Breast epithelium (tissue), 4 donors: ENCODE measurements at regions not wholly inside any gene's neighbourhood (a gene's known extent, or its start where the extent isn't known, plus 50 kb on each side); places are given as distances from the start of the nearest gene placed in this dataset.

Experiments used
- DNase-seq, 2 donors: peaks; one replicate each; pipeline ENCODE4 v3.0.0-alpha.2; 2019; ENCODE audit warnings: low spot score in 2 of 2
- H3K27ac ChIP-seq, 2 donors: fragments of 200-600 bp; sonication (generic) in 1 of 2; one replicate each; pipeline ENCODE4 v1.5.1; 2016 to 2019; ENCODE audit warnings: mild to moderate bottlenecking in 1 of 2
- H3K27me3 ChIP-seq, 2 donors: fragments of 200-600 bp; sonication (generic) in 1 of 2; one replicate each; pipeline versions ENCODE4 v1.5.1 to v1.6.0; 2017 to 2019; ENCODE audit warnings: control low read depth in 1 of 2, mild to moderate bottlenecking in 1 of 2
- H3K36me3 ChIP-seq: fragments of 200-600 bp; one replicate; pipeline ENCODE4 v1.5.1; 2019
- H3K4me1 ChIP-seq, 2 donors: fragments of 200-600 bp; sonication (generic); one replicate each; pipeline ENCODE4 v1.5.1; 2016 to 2019; ENCODE audit warnings: control low read depth in 1 of 2
- H3K4me3 ChIP-seq, 3 donors: fragments of 200-600 bp; sonication (generic); 1 replicate in 2 of 3; 2 replicates in 1 of 3; pipeline ENCODE4 v1.5.1; 2016 to 2019; ENCODE audit warnings: mild to moderate bottlenecking in 3 of 3, moderate library complexity in 2 of 3
- H3K9me3 ChIP-seq, 2 donors: fragments of 200-600 bp; sonication (generic) in 1 of 2; one replicate each; pipeline ENCODE4 v1.5.1; 2016 to 2019; ENCODE audit warnings: control low read depth in 1 of 2
- CTCF ChIP-seq, 3 donors: fragments of 450-650 bp; IDR thresholded peaks; one replicate each; pipeline ENCODE4 v1.5.1; 2016 to 2017; ENCODE audit warnings: antibody characterized with exemption in 3 of 3, mild to moderate bottlenecking in 3 of 3, moderate library complexity in 3 of 3
- POLR2A ChIP-seq: fragments of 450-650 bp; IDR thresholded peaks from one replicate; pipeline ENCODE4 v1.6.1; 2016; ENCODE audit warnings: antibody characterized with exemption, mild to moderate bottlenecking, moderate library complexity
- POLR2AphosphoS5 ChIP-seq, 3 donors: sonication (generic); formaldehyde crosslinking; IDR thresholded peaks; one replicate each; pipeline ENCODE4 v1.6.1; 2017; ENCODE audit warnings: antibody characterized with exemption in 3 of 3
- intact Hi-C: fragments of 100-400 bp; cut with DNase I; formaldehyde crosslinking; loops from one replicate; pipeline ENCODE4 v1.15.1; 2023; ENCODE audit warnings: low total_unique reads

- intact Hi-C loops: no loop called here
- no peak overlapping the region for H3K4me3 ChIP-seq
- DNase-seq: no peak
- no peaks in the 10 kb centered on the region for H3K27me3 ChIP-seq
- TF ChIP-seq CTCF (IDR thresholded peaks at IDR 0.05) (no peak), POLR2AphosphoS5 (IDR thresholded peaks at IDR 0.05) (no peak), POLR2A (no peak)
- H3K4me1 ChIP-seq: no peaks in the 10 kb centered on the region
- no peak overlapping the region for H3K27ac ChIP-seq
- no peaks in the 10 kb centered on the region for H3K36me3 ChIP-seq
- no peaks in the 10 kb centered on the region for H3K9me3 ChIP-seq
Measured at GRCh38 chr11:8788616-8789015, 106.0 kb downstream of the RPL27A start.

GRCh38 chr11:8789864-8790263 is 107.3 kb downstream of the RPL27A start:
- Histone ChIP-seq H3K4me3 (no peak overlapping the region), H3K27me3 (no peaks in the 10 kb centered on the region), H3K27ac (no peak overlapping the region), H3K9me3 (no peaks in the 10 kb centered on the region), H3K4me1 (no peaks in the 10 kb centered on the region), H3K36me3 (no peaks in the 10 kb centered on the region)
- DNase-seq: no peak
- TF ChIP-seq POLR2AphosphoS5 (IDR thresholded peaks at IDR 0.05): no peak
- TF ChIP-seq POLR2A: no peak
- no peak for TF ChIP-seq CTCF (IDR thresholded peaks at IDR 0.05)
- intact Hi-C loops: no loop called here

GRCh38 chr11:8790968-8791367 is 108.4 kb downstream of the RPL27A start:
- H3K27ac ChIP-seq: no peak overlapping the region
- H3K4me1 ChIP-seq: no peaks in the 10 kb centered on the region
- intact Hi-C loops: no loop called here
- no peaks in the 10 kb centered on the region for H3K36me3 ChIP-seq
- H3K4me3 ChIP-seq: no peak overlapping the region
- no peaks in the 10 kb centered on the region for H3K9me3 ChIP-seq
- TF ChIP-seq POLR2A (no peak), POLR2AphosphoS5 (IDR thresholded peaks at IDR 0.05) (no peak), CTCF (IDR thresholded peaks at IDR 0.05) (no peak)
- no peak for DNase-seq
- H3K27me3 ChIP-seq: no peaks in the 10 kb centered on the region

GRCh38 chr11:8792710-8793109 is 110.1 kb downstream of the RPL27A start:
- H3K4me3 ChIP-seq: no peak overlapping the region
- H3K4me1 ChIP-seq: no peaks in the 10 kb centered on the region
- TF ChIP-seq CTCF (IDR thresholded peaks at IDR 0.05): no peak
- TF ChIP-seq POLR2A: no peak
- no peak for TF ChIP-seq POLR2AphosphoS5 (IDR thresholded peaks at IDR 0.05)
- H3K36me3 ChIP-seq: no peaks in the 10 kb centered on the region
- H3K27ac ChIP-seq: no peak overlapping the region
- no peak for DNase-seq
- H3K27me3 ChIP-seq: no peaks in the 10 kb centered on the region
- no peaks in the 10 kb centered on the region for H3K9me3 ChIP-seq
- intact Hi-C loops: no loop called here

- Histone ChIP-seq H3K4me1 (no peaks in the 10 kb centered on the region), H3K4me3 (no peak overlapping the region), H3K9me3 (no peaks in the 10 kb centered on the region), H3K27me3 (no peaks in the 10 kb centered on the region), H3K36me3 (no peaks in the 10 kb centered on the region), H3K27ac (no peak overlapping the region)
- no peak for DNase-seq
- TF ChIP-seq CTCF (IDR thresholded peaks at IDR 0.05) (no peak), POLR2AphosphoS5 (IDR thresholded peaks at IDR 0.05) (no peak), POLR2A (no peak)
- intact Hi-C loops: no loop called here
Measured at GRCh38 chr11:8793114-8793777, 110.7 kb downstream of the RPL27A start.
